ENCODE measurements at regions not wholly inside any gene's neighbourhood (a gene's known extent, or its start where the extent isn't known, plus 50 kb on each side); places are given as distances from the start of the nearest gene placed in this dataset.
"Not testable (repeated sequence)": the region's sequence is repeated elsewhere in the genome, so short reads cannot be mapped to it uniquely, and the experiment has no call there.

- intact Hi-C loops (cut with DNase I); DNase-seq: not testable (repeated sequence)
These were observed 226.2 kb downstream of the LRRC70 start for GRCh38 chr5:62804819-62805218.

- DNase-seq = no peak
- intact Hi-C loops (cut with DNase I) = no loop called here
These were observed 217.3 kb downstream of the LRRC70 start for GRCh38 chr5:62795926-62796325.

DNA sequence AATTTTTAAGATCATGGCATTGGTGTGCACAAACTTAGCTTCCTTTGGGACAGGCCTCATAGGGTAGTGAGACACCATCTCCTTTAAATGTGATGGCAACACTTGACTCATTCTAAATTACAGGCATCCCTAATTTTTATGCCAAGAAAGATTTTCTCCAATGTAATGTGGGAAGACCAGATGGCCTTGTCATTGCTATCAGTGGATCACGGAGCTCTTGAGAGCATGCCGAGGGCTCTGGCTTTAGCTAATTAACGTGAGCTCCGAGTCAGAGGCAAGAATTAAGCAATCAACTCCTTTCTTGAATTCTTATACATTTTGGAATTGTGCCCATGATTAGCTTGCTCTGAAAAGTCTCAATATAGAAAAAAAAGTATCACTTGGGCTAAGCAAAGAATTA is 215.8 kb downstream of the LRRC70 start:
- no peak for DNase-seq
- intact Hi-C loops (cut with DNase I) = no loop called here

GRCh38 chr5:62791059-62791458 is 212.4 kb downstream of the LRRC70 start:
- intact Hi-C loops (cut with DNase I) = no loop called here
- no peak for DNase-seq

GRCh38 chr5:62790348-62790747 is 211.7 kb downstream of the LRRC70 start:
- intact Hi-C loops (cut with DNase I) = no loop called here
- DNase-seq = no peak

DNA sequence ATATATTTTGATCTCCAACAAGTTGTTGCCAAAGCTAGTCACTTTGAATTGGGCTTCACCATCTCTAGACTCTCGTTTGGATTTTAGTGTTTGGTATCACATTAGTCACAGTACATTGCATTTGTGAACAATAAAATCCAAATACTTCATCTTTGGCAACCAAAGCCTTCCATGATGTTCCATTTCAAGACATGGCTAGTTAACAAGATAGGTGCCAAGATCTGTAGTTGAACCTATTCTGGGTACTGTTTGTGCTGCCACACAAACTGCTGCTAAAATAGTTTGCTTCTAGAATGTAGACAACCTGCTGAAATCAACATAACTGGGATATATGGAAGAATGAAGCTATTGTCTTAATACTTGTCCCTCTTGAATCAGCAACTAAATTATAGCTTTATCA is 207.5 kb downstream of the LRRC70 start:
- DNase-seq = no peak
- intact Hi-C loops (cut with DNase I) = no loop called here

- intact Hi-C loops (cut with DNase I) = no loop called here
- DNase-seq = no peak
These were observed 207.0 kb downstream of the LRRC70 start for GRCh38 chr5:62785588-62785987.

- intact Hi-C loops (cut with DNase I) = no loop called here
- peak in 1 of 10 donors; percentile 75 for DNase-seq
These were observed 204.9 kb downstream of the LRRC70 start for GRCh38 chr5:62783374-62784057.

DNA sequence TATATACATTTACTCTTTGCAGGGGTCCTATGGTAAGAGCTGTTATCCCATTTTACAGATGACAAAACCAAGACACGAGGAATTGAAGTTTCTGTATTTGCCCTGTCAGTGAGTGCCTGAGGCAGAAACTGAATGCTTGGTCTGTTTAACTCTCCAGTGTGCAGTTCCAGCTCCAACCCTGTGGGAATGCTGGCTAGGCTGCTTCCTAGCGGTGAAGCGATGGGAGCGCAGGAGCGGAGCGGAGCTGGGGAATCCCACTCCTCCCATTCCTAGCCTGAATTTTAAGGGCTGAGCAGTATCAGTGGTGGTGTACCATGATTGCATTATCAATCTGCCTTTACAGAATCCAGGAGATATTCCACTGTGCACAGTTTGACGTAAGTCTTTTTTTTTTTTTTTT is 202.3 kb downstream of the LRRC70 start:
- intact Hi-C loops (cut with DNase I) = no loop called here
- no peak for DNase-seq

GRCh38 chr5:62780230-62780629 is 201.6 kb downstream of the LRRC70 start:
- intact Hi-C loops (cut with DNase I) = no loop called here
- DNase-seq = no peak

GRCh38 chr5:62779010-62779422 is 200.4 kb downstream of the LRRC70 start:
- intact Hi-C loops (cut with DNase I) = loop anchor here (1.0 kb wide), 1 partner anchor 318 kb away; no protein-coding TSS in a partner anchor
- peak in 1 of 10 donors; percentile 12 for DNase-seq

- DNase-seq = no peak
- intact Hi-C loops (cut with DNase I) = loop anchor here (1.0 kb wide), 1 partner anchor 317 kb away; no protein-coding TSS in a partner anchor
These were observed 199.8 kb downstream of the LRRC70 start for GRCh38 chr5:62778316-62779009.

DNA sequence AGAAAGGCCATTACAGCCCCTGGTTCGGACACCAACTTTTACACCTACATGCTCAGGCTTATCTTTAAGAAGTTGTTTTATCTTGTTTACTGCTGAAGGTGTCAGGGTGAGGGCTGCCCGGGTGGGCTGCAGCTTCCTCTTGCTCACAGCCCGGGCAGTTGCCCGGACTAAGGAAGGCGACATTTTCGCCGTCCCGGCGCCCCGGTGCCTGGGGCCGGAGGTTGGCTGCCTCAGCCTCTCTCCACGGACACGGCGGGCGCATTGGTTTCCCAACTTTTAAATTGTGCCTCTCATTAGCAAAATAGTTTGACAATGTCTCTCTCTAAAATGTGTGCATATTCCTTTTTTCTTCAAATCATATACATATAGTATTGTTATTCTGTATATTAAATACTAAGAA is 198.5 kb downstream of the LRRC70 start:
- intact Hi-C loops (cut with DNase I) = not testable (repeated sequence)
- DNase-seq = peak in 1 of 10 donors; percentile 27

DNA sequence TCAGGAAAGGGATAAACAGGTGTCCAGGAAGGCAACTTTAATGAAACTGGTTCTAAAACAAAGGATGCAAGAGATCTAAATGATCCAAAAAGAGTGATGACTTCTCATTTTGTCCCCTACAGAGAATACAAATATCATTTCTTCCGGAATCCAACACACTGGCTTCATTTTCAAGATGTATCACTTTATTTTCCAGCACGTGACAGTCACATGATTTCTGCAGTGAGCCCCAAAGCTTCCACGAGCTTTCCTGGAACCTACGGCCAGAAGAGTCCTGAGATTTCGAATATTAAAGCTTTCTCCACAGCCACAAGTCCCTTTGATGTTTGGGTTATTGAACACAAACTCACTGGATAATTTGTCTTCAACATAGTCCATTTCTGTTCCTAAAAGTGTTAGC is 198.0 kb downstream of the LRRC70 start:
- DNase-seq; intact Hi-C loops (cut with DNase I): not testable (repeated sequence)

DNA sequence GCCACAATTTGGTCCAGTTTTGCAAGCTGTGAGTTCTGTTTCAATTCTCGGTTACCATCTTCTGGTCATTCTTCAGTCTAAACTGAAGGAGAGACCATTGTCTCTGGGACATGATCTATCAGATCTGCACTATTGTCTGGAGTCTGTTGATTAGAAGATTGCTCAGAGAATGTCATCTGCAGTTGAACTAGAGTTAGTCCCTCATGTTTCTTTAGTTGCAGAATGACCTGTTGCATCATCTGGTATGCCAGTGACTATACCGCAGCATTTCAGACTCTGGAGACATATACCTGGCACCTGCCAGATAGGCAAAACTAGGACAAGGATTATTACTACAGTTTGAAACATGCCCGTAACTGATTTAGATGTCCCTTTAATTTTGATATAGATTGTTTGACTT is 194.8 kb downstream of the LRRC70 start:
- intact Hi-C loops (cut with DNase I) = no loop called here
- no peak for DNase-seq

GRCh38 chr5:62771341-62771740 is 192.7 kb downstream of the LRRC70 start:
- intact Hi-C loops (cut with DNase I) = no loop called here

GRCh38 chr5:62767650-62768049 is 189.0 kb downstream of the LRRC70 start:
- DNase-seq = no peak
- intact Hi-C loops (cut with DNase I) = no loop called here

More at GRCh38 chr5:62771341-62771740, 192.7 kb downstream of the LRRC70 start:
- no peak for DNase-seq

DNA sequence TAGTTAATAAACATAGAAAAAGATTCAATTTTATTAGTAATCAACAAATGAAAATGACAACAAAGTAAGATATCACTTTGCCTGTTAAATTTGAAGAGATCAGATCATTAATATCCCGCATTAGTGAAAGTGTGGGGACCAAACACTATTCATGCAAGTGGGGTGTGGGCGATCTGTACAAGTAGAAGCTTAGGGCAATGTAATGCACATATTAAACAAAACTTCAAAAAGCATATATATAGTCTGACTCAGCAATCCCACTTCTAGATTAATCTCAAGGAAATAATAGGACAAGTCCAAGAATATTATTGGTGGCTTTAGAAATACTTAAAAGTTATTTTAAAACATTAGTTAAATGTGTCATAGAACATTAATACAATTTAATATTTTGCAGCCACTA is 188.5 kb downstream of the LRRC70 start:
- intact Hi-C loops (cut with DNase I) = no loop called here
- DNase-seq = no peak

DNA sequence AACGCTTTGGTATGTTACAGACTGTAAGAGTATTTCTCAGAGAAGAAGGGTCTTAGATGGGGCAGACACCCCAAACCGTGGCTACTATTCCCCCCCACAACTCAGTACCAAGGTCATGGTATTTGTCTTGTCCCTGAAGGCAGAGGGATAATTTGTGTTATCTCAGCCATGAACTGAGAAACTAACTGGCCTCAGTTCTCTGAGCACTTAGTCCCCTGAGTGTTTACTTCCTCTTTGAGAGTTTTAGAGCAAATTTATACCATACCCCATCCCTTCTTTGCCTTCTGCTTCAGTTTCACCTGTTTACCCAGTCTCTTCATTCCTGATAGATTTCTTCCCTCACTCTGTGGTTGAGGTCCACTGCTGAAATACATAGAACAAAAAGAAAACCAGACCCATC is 183.9 kb downstream of the LRRC70 start:
- intact Hi-C loops (cut with DNase I) = no loop called here
- DNase-seq = no peak

- intact Hi-C loops (cut with DNase I) = not testable (repeated sequence)
These were observed 179.1 kb downstream of the LRRC70 start for GRCh38 chr5:62757686-62758085.

GRCh38 chr5:62752998-62753367 is 174.4 kb downstream of the LRRC70 start:
- intact Hi-C loops (cut with DNase I); DNase-seq: not testable (repeated sequence)

More at GRCh38 chr5:62757686-62758085, 179.1 kb downstream of the LRRC70 start:
- not testable (repeated sequence) for DNase-seq
